ENCODE measurements at regions not wholly inside any gene's neighbourhood (a gene's known extent, or its start where the extent isn't known, plus 50 kb on each side); places are given as distances from the start of the nearest gene placed in this dataset.

- Histone ChIP-seq H3K36me3 (no peaks in the 10 kb centered on the region), H3K9me3 (no peaks in the 10 kb centered on the region), H3K4me1 (peaks cover 4% of the 10 kb centered on the region), H3K27ac (no peak overlapping the region), H3K4me3 (no peak overlapping the region), H3K27me3 (no peaks in the 10 kb centered on the region)
- no peak for DNase-seq (ENCODE audit: extremely low spot score in 2 of 2)
- TF ChIP-seq CTCF (IDR thresholded peaks at IDR 0.05) (no peak), POLR2A (IDR thresholded peaks at IDR 0.05) (no peak), POLR2AphosphoS5 (IDR thresholded peaks at IDR 0.05; ENCODE audit: insufficient read depth in 1 of 2, low read depth in 1 of 2) (no peak)
- intact Hi-C loops (cut with DNase I) = no loop called here
Measured at GRCh38 chr16:86823125-86823524, 244.8 kb downstream of the FOXL1 start.

GRCh38 chr16:86823888-86824671 lies 245.7 kb downstream of the FOXL1 start:
- Histone ChIP-seq H3K27me3 (no peaks in the 10 kb centered on the region), H3K27ac (no peak overlapping the region), H3K4me3 (no peak overlapping the region), H3K9me3 (no peaks in the 10 kb centered on the region), H3K4me1 (peaks cover 4% of the 10 kb centered on the region), H3K36me3 (no peaks in the 10 kb centered on the region)
- no peak for TF ChIP-seq CTCF (IDR thresholded peaks at IDR 0.05)
- TF ChIP-seq POLR2AphosphoS5 (IDR thresholded peaks at IDR 0.05; ENCODE audit: insufficient read depth in 1 of 2, low read depth in 1 of 2) = no peak
- no peak for TF ChIP-seq POLR2A (IDR thresholded peaks at IDR 0.05)
- intact Hi-C loops (cut with DNase I) = no loop called here
- DNase-seq (ENCODE audit: extremely low spot score in 2 of 2) = no peak

DNA sequence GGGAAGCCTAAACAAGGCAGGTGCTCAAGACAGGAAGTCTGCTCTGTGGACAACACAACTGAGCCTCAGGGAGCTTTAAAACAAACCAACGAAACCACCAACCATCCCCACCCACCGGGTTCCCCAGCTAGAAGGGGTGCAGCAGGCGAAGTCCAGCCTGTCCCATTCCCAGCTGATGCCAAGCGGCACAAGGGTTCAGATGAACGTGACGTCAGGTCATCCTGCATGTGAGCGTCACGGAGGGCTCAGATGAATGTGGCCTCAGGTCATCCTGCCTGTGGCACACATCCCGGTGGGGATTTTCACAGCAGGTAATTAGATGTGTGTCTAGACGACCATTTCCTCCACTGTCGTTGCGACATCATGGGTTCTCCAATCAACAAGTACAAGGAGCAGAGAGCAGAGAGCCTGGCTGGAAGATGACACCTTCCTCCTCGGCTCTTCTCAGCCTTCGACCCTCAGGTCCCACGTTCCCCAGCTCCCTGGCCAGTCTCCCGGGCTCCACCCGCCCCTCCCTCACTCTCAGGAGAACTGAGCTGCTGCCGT lies 246.5 kb downstream of the FOXL1 start:
- H3K36me3 ChIP-seq = no peaks in the 10 kb centered on the region
- H3K27me3 ChIP-seq = no peaks in the 10 kb centered on the region
- intact Hi-C loops (cut with DNase I) = no loop called here
- H3K4me1 ChIP-seq = peaks cover 4% of the 10 kb centered on the region
- no peak for DNase-seq (ENCODE audit: extremely low spot score in 2 of 2)
- no peaks in the 10 kb centered on the region for H3K9me3 ChIP-seq
- no peak overlapping the region for H3K4me3 ChIP-seq
- TF ChIP-seq POLR2AphosphoS5 (IDR thresholded peaks at IDR 0.05; ENCODE audit: insufficient read depth in 1 of 2, low read depth in 1 of 2) (no peak), CTCF (IDR thresholded peaks at IDR 0.05) (no peak), POLR2A (IDR thresholded peaks at IDR 0.05) (no peak)
- H3K27ac ChIP-seq = no peak overlapping the region

DNA sequence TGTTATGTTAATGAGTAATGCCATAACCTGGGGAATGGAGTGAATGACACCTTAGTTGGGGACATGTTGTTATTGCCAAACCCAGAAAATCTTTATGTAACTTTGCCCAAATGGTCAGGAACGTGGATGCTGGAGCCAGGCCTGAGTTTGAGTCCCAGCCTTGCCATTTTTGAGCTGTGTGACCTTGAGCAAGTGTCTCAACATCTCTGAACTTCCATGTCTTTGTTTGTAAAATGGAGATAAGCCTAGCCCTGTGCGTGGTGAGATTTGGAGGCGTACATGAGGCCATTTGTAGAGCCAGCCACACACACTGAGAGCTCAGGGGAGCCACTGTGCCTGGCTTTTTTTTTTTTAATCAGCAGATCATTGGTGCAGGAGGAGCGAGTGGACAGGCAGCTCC lies 247.3 kb downstream of the FOXL1 start:
- no peak for TF ChIP-seq CTCF (IDR thresholded peaks at IDR 0.05)
- TF ChIP-seq POLR2AphosphoS5 (IDR thresholded peaks at IDR 0.05; ENCODE audit: insufficient read depth in 1 of 2, low read depth in 1 of 2) = no peak
- H3K27me3 ChIP-seq = no peaks in the 10 kb centered on the region
- no peak for DNase-seq (ENCODE audit: extremely low spot score in 2 of 2)
- no peak overlapping the region for H3K27ac ChIP-seq
- H3K9me3 ChIP-seq = no peaks in the 10 kb centered on the region
- intact Hi-C loops (cut with DNase I) = no loop called here
- no peak overlapping the region for H3K4me3 ChIP-seq
- no peaks in the 10 kb centered on the region for H3K36me3 ChIP-seq
- H3K4me1 ChIP-seq = peaks cover 4% of the 10 kb centered on the region

DNA sequence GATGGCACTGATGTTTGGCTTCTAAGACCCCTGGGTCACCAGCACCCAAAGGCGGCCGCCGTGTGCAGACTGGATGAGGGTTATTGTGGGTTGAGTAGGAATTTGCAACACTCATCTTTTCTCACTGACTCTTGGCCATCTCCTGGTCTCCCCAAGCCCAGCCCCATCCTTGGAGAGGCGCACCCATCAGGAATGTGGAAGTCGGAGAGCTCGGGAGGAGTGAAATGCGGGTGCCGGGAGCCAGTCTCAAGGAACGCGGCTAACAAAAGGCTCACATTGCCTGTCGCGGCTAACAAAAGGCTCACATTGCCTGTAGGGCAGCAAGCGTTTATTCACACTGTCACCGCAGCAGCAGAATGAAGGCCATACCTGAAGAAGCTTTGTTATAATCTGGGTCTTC lies 248.6 kb downstream of the FOXL1 start:
- Histone ChIP-seq H3K4me1 (peaks cover 4% of the 10 kb centered on the region), H3K36me3 (no peaks in the 10 kb centered on the region), H3K4me3 (no peak overlapping the region), H3K9me3 (no peaks in the 10 kb centered on the region), H3K27me3 (no peaks in the 10 kb centered on the region), H3K27ac (no peak overlapping the region)
- TF ChIP-seq CTCF (IDR thresholded peaks at IDR 0.05) = no peak
- TF ChIP-seq POLR2A (IDR thresholded peaks at IDR 0.05) = no peak
- no peak for TF ChIP-seq POLR2AphosphoS5 (IDR thresholded peaks at IDR 0.05; ENCODE audit: insufficient read depth in 1 of 2, low read depth in 1 of 2)
- no peak for DNase-seq (ENCODE audit: extremely low spot score in 2 of 2)
- intact Hi-C loops (cut with DNase I) = no loop called here

Measured in vagina (tissue), 2 donors.